ENCODE measurements at regions not wholly inside any gene's neighbourhood (a gene's known extent, or its start where the extent isn't known, plus 50 kb on each side); places are given as distances from the start of the nearest gene placed in this dataset.

DNA sequence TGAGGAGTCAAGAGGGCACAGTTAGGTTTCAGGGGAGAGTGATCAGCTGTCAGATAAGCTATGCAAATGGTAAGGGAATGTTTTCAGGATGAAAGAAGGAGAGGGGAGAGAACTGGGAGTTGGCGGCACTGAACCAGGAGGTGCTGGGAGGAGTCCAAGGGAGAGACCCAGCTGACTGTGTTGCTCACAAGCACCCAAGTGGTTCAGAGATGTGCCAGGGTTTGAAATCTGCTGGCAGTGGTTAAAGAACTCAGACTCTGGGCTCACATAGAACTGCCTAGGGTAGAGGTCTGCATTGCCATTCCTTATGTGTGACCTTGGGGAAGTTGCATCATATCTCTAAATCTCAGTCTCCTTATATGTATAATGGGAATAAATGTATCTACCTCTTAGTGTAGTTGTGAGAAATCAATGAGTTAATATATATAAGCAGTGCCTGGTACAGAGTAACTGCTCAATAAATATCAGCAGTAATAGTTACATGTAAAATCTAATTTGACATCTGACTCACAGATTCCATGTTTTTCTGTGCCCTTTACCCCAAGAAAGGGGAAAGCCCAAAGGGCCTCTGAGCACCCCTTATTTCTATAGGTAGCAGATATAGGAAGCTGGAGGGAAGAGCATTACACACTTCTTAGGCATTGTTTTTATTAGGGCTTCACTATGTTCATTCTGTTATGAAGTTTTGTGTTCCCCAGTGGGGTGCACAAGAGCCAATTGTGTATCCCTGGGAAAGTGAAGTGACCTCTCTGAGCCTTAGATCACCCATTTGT is 66.9 kb upstream of the SESN3 start:
- no peaks in the 10 kb centered on the region for H3K79me2 ChIP-seq (ENCODE audit: control insufficient read depth, insufficient read depth, low read length)
- no peaks in the 10 kb centered on the region for H3K9me3 ChIP-seq (replicated peaks; ENCODE audit: control insufficient read depth, insufficient read depth, low read length)
- H3K9ac ChIP-seq (replicated peaks; ENCODE audit: extremely low read depth, insufficient read depth, low read length), result no peak overlapping the region
- ChIA-PET POLR2A (no interaction called here), CTCF (no interaction called here)
- H3K36me3 ChIP-seq (ENCODE audit: control insufficient read depth in 2 of 2, extremely low read depth in 1 of 2, insufficient read depth in 2 of 2, low read length in 2 of 2), result no peaks in the 10 kb centered on the region
- no peaks in the 10 kb centered on the region for H4K20me1 ChIP-seq (replicated peaks; ENCODE audit: control insufficient read depth, extremely low read depth, insufficient read depth, low read length)
- DNase-seq (ENCODE audit: low read depth, low spot score) (no peak), FAIRE-seq (no peak)
- intact Hi-C loops (cut with micrococcal nuclease) (no loop called here), dilution Hi-C loops (cut with MboI; ENCODE audit: extremely low pct_ligation_motif_present, low sequenced_read_pairs) (no loop called here)
- no peak overlapping the region for H2AFZ ChIP-seq (ENCODE audit: low read depth, low read length)
- BruUV-seq (replicated peaks), result no TSS peak
- no peaks in the 10 kb centered on the region for H3K27me3 ChIP-seq (ENCODE audit: control insufficient read depth in 2 of 2, insufficient read depth in 2 of 2, low read length in 2 of 2)
- H3K9me1 ChIP-seq (replicated peaks; ENCODE audit: control insufficient read depth, extremely low read depth, insufficient read depth, low read length), result no peaks in the 10 kb centered on the region
- H3K4me3 ChIP-seq (replicated peaks in 1 of 3; ENCODE audit: insufficient read depth in 1 of 3, low read depth in 1 of 3, low read length in 3 of 3), result no peak overlapping the region
- TF ChIP-seq FOS (IDR thresholded peaks at IDR 0.05; ENCODE audit: borderline replicate concordance, insufficient read depth, low read length) (no peak), EZH2 (IDR thresholded peaks at IDR 0.05; ENCODE audit: borderline replicate concordance, low read depth, low read length, severe bottlenecking) (no peak), POLR2AphosphoS5 (IDR thresholded peaks at IDR 0.05; ENCODE audit: insufficient read depth, low read depth, low read length) (no peak)
- TF ChIP-seq, protein P1, sequence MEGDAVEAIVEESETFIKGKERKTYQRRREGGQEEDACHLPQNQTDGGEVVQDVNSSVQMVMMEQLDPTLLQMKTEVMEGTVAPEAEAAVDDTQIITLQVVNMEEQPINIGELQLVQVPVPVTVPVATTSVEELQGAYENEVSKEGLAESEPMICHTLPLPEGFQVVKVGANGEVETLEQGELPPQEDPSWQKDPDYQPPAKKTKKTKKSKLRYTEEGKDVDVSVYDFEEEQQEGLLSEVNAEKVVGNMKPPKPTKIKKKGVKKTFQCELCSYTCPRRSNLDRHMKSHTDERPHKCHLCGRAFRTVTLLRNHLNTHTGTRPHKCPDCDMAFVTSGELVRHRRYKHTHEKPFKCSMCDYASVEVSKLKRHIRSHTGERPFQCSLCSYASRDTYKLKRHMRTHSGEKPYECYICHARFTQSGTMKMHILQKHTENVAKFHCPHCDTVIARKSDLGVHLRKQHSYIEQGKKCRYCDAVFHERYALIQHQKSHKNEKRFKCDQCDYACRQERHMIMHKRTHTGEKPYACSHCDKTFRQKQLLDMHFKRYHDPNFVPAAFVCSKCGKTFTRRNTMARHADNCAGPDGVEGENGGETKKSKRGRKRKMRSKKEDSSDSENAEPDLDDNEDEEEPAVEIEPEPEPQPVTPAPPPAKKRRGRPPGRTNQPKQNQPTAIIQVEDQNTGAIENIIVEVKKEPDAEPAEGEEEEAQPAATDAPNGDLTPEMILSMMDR (IDR thresholded peaks at IDR 0.05; ENCODE audit: extremely low read depth in 1 of 2, insufficient read depth in 1 of 2, low read depth in 1 of 2, low read length in 2 of 2), result no peak
- H3K27ac ChIP-seq (ENCODE audit: insufficient read depth, low read depth, low read length), result no peak overlapping the region
- no peak overlapping the region for H3K4me2 ChIP-seq (ENCODE audit: insufficient read depth, low read length)
- no peaks in the 10 kb centered on the region for H3K4me1 ChIP-seq (ENCODE audit: control insufficient read depth, extremely low read depth, insufficient read depth, low read length)

DNA sequence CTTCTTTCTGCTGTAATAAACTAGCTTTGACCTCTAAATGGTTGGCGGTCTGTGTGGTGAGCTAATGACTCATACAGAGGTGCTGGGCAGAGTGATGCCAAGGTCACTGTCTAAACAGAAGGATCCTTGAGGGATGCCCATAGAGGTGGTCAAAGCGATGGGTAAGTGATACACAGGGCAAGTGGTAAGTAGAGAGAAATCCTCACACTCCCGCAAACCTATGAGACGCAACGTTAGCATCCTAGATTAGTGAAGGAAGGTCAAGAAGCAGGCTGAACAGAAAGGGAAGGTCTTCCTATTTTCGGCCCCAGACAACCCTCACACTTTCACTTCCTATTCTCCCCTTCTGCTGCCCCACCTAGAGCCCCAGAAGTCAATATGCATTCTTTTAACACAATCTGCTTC is 65.6 kb upstream of the SESN3 start:
- dilution Hi-C loops (cut with MboI; ENCODE audit: extremely low pct_ligation_motif_present, low sequenced_read_pairs) (no loop called here), intact Hi-C loops (cut with micrococcal nuclease) (no loop called here)
- no peak overlapping the region for H2AFZ ChIP-seq (ENCODE audit: low read depth, low read length)
- TF ChIP-seq POLR2AphosphoS5 (IDR thresholded peaks at IDR 0.05; ENCODE audit: insufficient read depth, low read depth, low read length), result no peak
- no peak for TF ChIP-seq POLR2A (IDR thresholded peaks at IDR 0.05; ENCODE audit: low read depth, low read length)
- no peak for TF ChIP-seq EZH2 (IDR thresholded peaks at IDR 0.05; ENCODE audit: borderline replicate concordance, low read depth, low read length, severe bottlenecking)
- TF ChIP-seq, protein P2, sequence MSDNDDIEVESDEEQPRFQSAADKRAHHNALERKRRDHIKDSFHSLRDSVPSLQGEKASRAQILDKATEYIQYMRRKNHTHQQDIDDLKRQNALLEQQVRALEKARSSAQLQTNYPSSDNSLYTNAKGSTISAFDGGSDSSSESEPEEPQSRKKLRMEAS (IDR thresholded peaks at IDR 0.05; ENCODE audit: insufficient read depth, insufficient read length), result no peak
- no peak for TF ChIP-seq GATA2 (IDR thresholded peaks at IDR 0.05; ENCODE audit: insufficient read depth, insufficient read length, low read depth, low read length)
- TF ChIP-seq FOS (IDR thresholded peaks at IDR 0.05; ENCODE audit: borderline replicate concordance, insufficient read depth, low read length), result no peak
- TF ChIP-seq, protein P1 (IDR thresholded peaks at IDR 0.05; ENCODE audit: extremely low read depth in 1 of 2, insufficient read depth in 1 of 2, low read depth in 1 of 2, low read length in 2 of 2), result no peak
- no peak for TF ChIP-seq JUN (IDR thresholded peaks at IDR 0.05; ENCODE audit: borderline replicate concordance, insufficient read depth, insufficient read length, low read depth)
- TF ChIP-seq MYC (IDR thresholded peaks at IDR 0.05; ENCODE audit: low read depth, low read length), result no peak
- H3K4me3 ChIP-seq (replicated peaks in 1 of 3; ENCODE audit: insufficient read depth in 1 of 3, low read depth in 1 of 3, low read length in 3 of 3), result no peak overlapping the region
- H4K20me1 ChIP-seq (replicated peaks; ENCODE audit: control insufficient read depth, extremely low read depth, insufficient read depth, low read length), result no peaks in the 10 kb centered on the region
- no peaks in the 10 kb centered on the region for H3K27me3 ChIP-seq (ENCODE audit: control insufficient read depth in 2 of 2, insufficient read depth in 2 of 2, low read length in 2 of 2)
- H3K9ac ChIP-seq (replicated peaks; ENCODE audit: extremely low read depth, insufficient read depth, low read length), result no peak overlapping the region
- CTCF ChIA-PET, result no interaction called here
- no peak overlapping the region for H3K4me2 ChIP-seq (ENCODE audit: insufficient read depth, low read length)
- no TSS peak for BruUV-seq (replicated peaks)
- no peaks in the 10 kb centered on the region for H3K9me1 ChIP-seq (replicated peaks; ENCODE audit: control insufficient read depth, extremely low read depth, insufficient read depth, low read length)
- H3K79me2 ChIP-seq (ENCODE audit: control insufficient read depth, insufficient read depth, low read length), result no peaks in the 10 kb centered on the region
- H3K4me1 ChIP-seq (ENCODE audit: control insufficient read depth, extremely low read depth, insufficient read depth, low read length), result no peaks in the 10 kb centered on the region
- H3K27ac ChIP-seq (ENCODE audit: insufficient read depth, low read depth, low read length), result no peak overlapping the region
- POLR2A ChIA-PET, result no interaction called here
- DNase-seq (ENCODE audit: low read depth, low spot score) (no peak), FAIRE-seq (no peak)
- H3K36me3 ChIP-seq (ENCODE audit: control insufficient read depth in 2 of 2, extremely low read depth in 1 of 2, insufficient read depth in 2 of 2, low read length in 2 of 2), result no peaks in the 10 kb centered on the region
- H3K9me3 ChIP-seq (replicated peaks; ENCODE audit: control insufficient read depth, insufficient read depth, low read length), result no peaks in the 10 kb centered on the region

All from endothelial cell of umbilical vein (primary cell).